Ovary (tissue), 3 donors: ENCODE measurements at regions not wholly inside any gene's neighbourhood (a gene's known extent, or its start where the extent isn't known, plus 50 kb on each side); places are given as distances from the start of the nearest gene placed in this dataset.

Experiments used
- EP300 ChIP-seq: sonication (generic); formaldehyde crosslinking; IDR thresholded peaks from one replicate; pipeline ENCODE4 v1.6.1; 2017; ENCODE audit warnings: antibody characterized with exemption
- POLR2A ChIP-seq: fragments of 450-650 bp; IDR thresholded peaks from one replicate; pipeline ENCODE4 v1.6.1; 2017; ENCODE audit warnings: antibody characterized with exemption, mild to moderate bottlenecking, moderate library complexity
- TF ChIP-seq, protein P1 (sequence below), 3 donors: fragments of 450-650 bp in 2 of 3; fragments of 200-600 bp in 1 of 3; IDR thresholded peaks; one replicate each; pipeline versions ENCODE4 v1.5.1 to v1.8.0; 2016 to 2022; ENCODE audit warnings: antibody characterized with exemption in 3 of 3, mild to moderate bottlenecking in 1 of 3
- donor health status: DM: no; HTN: no; CAD: no.

DNA sequence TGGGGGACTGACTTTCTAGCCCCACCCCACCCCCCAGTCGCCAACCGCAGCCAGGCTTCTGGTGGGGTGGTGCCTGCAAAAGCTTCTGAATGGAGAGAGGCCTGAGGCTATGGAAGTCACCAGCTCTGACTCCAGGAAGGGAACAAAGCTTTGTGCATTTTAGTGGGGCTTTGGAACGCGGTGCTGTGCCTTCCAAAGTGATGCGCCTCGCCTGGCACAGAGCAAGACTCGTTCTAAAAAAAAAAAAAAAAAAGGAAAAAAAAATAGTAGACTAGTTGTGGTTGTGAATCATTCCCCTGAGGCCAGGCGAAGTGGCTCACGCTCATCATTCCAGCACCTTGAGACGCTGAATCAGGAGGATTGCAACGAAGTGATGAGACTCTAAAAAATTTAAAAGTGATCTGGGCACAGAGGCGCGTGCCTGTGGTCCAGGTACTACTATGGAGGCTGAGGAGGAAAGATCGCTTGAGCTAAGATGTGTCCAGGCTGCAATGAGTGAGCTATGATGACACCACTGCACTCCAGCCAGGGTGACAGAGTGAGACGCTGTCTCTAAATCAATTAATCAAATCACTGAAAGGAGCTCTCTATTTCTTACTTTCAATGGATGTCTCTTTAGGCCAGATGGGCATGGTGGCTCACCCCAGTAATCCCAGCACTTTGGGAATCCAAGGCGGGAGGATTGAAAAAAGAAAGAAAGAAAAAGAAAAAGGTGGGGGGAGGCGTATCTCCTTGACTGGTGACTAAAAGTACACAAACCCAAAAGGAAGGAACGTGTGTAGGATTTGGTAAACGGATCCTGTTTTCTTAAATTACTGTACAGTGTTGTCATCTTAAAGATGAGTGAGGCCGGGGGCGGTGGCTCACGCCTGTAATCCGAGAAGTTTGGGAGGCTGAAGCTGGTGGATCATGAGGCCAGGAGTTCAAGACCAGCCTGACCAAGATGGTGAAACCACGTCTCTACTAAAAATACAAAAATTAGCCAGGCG, 259.6 kb upstream of the ALG10B start:
- TF ChIP-seq POLR2A (no peak), EP300 (no peak)
- TF ChIP-seq, protein P1, sequence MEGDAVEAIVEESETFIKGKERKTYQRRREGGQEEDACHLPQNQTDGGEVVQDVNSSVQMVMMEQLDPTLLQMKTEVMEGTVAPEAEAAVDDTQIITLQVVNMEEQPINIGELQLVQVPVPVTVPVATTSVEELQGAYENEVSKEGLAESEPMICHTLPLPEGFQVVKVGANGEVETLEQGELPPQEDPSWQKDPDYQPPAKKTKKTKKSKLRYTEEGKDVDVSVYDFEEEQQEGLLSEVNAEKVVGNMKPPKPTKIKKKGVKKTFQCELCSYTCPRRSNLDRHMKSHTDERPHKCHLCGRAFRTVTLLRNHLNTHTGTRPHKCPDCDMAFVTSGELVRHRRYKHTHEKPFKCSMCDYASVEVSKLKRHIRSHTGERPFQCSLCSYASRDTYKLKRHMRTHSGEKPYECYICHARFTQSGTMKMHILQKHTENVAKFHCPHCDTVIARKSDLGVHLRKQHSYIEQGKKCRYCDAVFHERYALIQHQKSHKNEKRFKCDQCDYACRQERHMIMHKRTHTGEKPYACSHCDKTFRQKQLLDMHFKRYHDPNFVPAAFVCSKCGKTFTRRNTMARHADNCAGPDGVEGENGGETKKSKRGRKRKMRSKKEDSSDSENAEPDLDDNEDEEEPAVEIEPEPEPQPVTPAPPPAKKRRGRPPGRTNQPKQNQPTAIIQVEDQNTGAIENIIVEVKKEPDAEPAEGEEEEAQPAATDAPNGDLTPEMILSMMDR (IDR thresholded peaks at IDR 0.05) = no peak
